Activated T-cell treated with anti-CD3 and anti-CD28 coated beads, Interleukin-2, amount 50 U/mL, for 72 hours (primary cell): ENCODE measurements at regions not wholly inside any gene's neighbourhood (a gene's known extent, or its start where the extent isn't known, plus 50 kb on each side); places are given as distances from the start of the nearest gene placed in this dataset.

Experiments
- ATAC-seq, 2 donors: fragments of 150-1000 bp; cut with Tn5 transposase; replicated peaks in 1 of 2; 2 replicates each; pipeline ENCODE4 v1.10.0; 2021; ENCODE audit warnings: moderate library complexity in 2 of 2, mild to moderate bottlenecking in 1 of 2
- DNase-seq, 2 donors: peaks; one replicate each; pipeline ENCODE4 v3.0.0; 2021 to 2022; ENCODE audit warnings: mixed read lengths in 1 of 2
- H3K27ac Mint-ChIP-seq: one replicate; pipeline ENCODE4 v1.8.0; 2022; ENCODE audit warnings: mild to moderate bottlenecking, moderate library complexity, mixed read lengths
- H3K27me3 Mint-ChIP-seq: one replicate; pipeline ENCODE4 v1.8.0; 2022; ENCODE audit warnings: low read depth, mixed read lengths
- H3K36me3 Mint-ChIP-seq, 2 donors: one replicate each; pipeline ENCODE4 v1.8.0; 2022; ENCODE audit warnings: mixed read lengths in 2 of 2, mild to moderate bottlenecking in 1 of 2; ENCODE audit not compliant: insufficient read depth in 2 of 2
- H3K4me1 Mint-ChIP-seq: one replicate; pipeline ENCODE4 v1.8.0; 2022; ENCODE audit warnings: low read depth, mixed read lengths
- H3K4me3 Mint-ChIP-seq, 2 donors: one replicate each; pipeline ENCODE4 v1.8.0; 2022; ENCODE audit warnings: mild to moderate bottlenecking in 2 of 2, mixed read lengths in 2 of 2, moderate library complexity in 2 of 2
- H3K9me3 Mint-ChIP-seq, 2 donors: one replicate each; pipeline ENCODE4 v1.8.0; 2022; ENCODE audit warnings: mixed read lengths in 2 of 2

GRCh38 chr13:33932769-33933406 is 114.9 kb downstream of the RFC3 start:
- H3K4me3 Mint-ChIP-seq: no peak overlapping the region

GRCh38 chr13:33933810-33934209 is 115.9 kb downstream of the RFC3 start:
- no peak for DNase-seq
- no peaks in the 10 kb centered on the region for H3K27me3 Mint-ChIP-seq
- H3K27ac Mint-ChIP-seq: no peak overlapping the region
- H3K4me1 Mint-ChIP-seq: no peaks in the 10 kb centered on the region
- no peak for ATAC-seq
- no peaks in the 10 kb centered on the region for H3K36me3 Mint-ChIP-seq
- H3K9me3 Mint-ChIP-seq: no peaks in the 10 kb centered on the region
- H3K4me3 Mint-ChIP-seq: no peak overlapping the region

More at GRCh38 chr13:33932769-33933406, 114.9 kb downstream of the RFC3 start:
- Mint-ChIP-seq H3K27me3 (no peaks in the 10 kb centered on the region), H3K36me3 (no peaks in the 10 kb centered on the region), H3K4me1 (no peaks in the 10 kb centered on the region), H3K9me3 (no peaks in the 10 kb centered on the region), H3K27ac (no peak overlapping the region)
- DNase-seq (no peak), ATAC-seq (no peak)

GRCh38 chr13:33934343-33934742 is 116.4 kb downstream of the RFC3 start:
- no peaks in the 10 kb centered on the region for H3K4me1 Mint-ChIP-seq
- H3K4me3 Mint-ChIP-seq: no peak overlapping the region
- no peaks in the 10 kb centered on the region for H3K27me3 Mint-ChIP-seq
- no peaks in the 10 kb centered on the region for H3K9me3 Mint-ChIP-seq
- ATAC-seq (no peak), DNase-seq (no peak)
- no peak overlapping the region for H3K27ac Mint-ChIP-seq
- no peaks in the 10 kb centered on the region for H3K36me3 Mint-ChIP-seq

- no peak overlapping the region for H3K27ac Mint-ChIP-seq
- no peaks in the 10 kb centered on the region for H3K4me1 Mint-ChIP-seq
- no peaks in the 10 kb centered on the region for H3K9me3 Mint-ChIP-seq
- no peak overlapping the region for H3K4me3 Mint-ChIP-seq
- ATAC-seq: no peak
- no peaks in the 10 kb centered on the region for H3K36me3 Mint-ChIP-seq
- H3K27me3 Mint-ChIP-seq: no peaks in the 10 kb centered on the region
- no peak for DNase-seq
These were observed 117.0 kb downstream of the RFC3 start for GRCh38 chr13:33934951-33935371.

GRCh38 chr13:33935969-33936368 is 118.0 kb downstream of the RFC3 start:
- no peak for DNase-seq
- no peak overlapping the region for H3K4me3 Mint-ChIP-seq
- no peaks in the 10 kb centered on the region for H3K4me1 Mint-ChIP-seq
- no peak overlapping the region for H3K27ac Mint-ChIP-seq
- no peaks in the 10 kb centered on the region for H3K9me3 Mint-ChIP-seq
- H3K36me3 Mint-ChIP-seq: no peaks in the 10 kb centered on the region
- no peak for ATAC-seq
- H3K27me3 Mint-ChIP-seq: no peaks in the 10 kb centered on the region

GRCh38 chr13:33937373-33938098 is 119.6 kb downstream of the RFC3 start:
- Mint-ChIP-seq H3K4me1 (no peaks in the 10 kb centered on the region), H3K9me3 (no peaks in the 10 kb centered on the region), H3K27ac (no peak overlapping the region), H3K27me3 (no peaks in the 10 kb centered on the region), H3K4me3 (no peak overlapping the region), H3K36me3 (no peaks in the 10 kb centered on the region)
- ATAC-seq (no peak), DNase-seq (no peak)

GRCh38 chr13:33940256-33940655 is 122.3 kb downstream of the RFC3 start:
- Mint-ChIP-seq H3K4me1 (no peaks in the 10 kb centered on the region), H3K9me3 (no peaks in the 10 kb centered on the region), H3K4me3 (no peak overlapping the region), H3K27me3 (no peaks in the 10 kb centered on the region), H3K36me3 (no peaks in the 10 kb centered on the region), H3K27ac (no peak overlapping the region)
- DNase-seq: no peak
- ATAC-seq: no peak

GRCh38 chr13:33940898-33941297 is 122.9 kb downstream of the RFC3 start:
- DNase-seq (no peak), ATAC-seq (no peak)
- H3K27me3 Mint-ChIP-seq: no peaks in the 10 kb centered on the region
- no peaks in the 10 kb centered on the region for H3K9me3 Mint-ChIP-seq
- no peak overlapping the region for H3K27ac Mint-ChIP-seq
- H3K36me3 Mint-ChIP-seq: no peaks in the 10 kb centered on the region
- H3K4me1 Mint-ChIP-seq: no peaks in the 10 kb centered on the region
- no peak overlapping the region for H3K4me3 Mint-ChIP-seq

- H3K27ac Mint-ChIP-seq: no peak overlapping the region
- ATAC-seq (no peak), DNase-seq (no peak)
- no peaks in the 10 kb centered on the region for H3K4me1 Mint-ChIP-seq
- no peak overlapping the region for H3K4me3 Mint-ChIP-seq
- peaks cover 0 to 5% of the 10 kb centered on the region in 2 donors for H3K9me3 Mint-ChIP-seq
- H3K36me3 Mint-ChIP-seq: peaks cover 0 to 4% of the 10 kb centered on the region in 2 donors
- H3K27me3 Mint-ChIP-seq: no peaks in the 10 kb centered on the region
These were observed 127.5 kb downstream of the RFC3 start for GRCh38 chr13:33945477-33945876.

- Mint-ChIP-seq H3K4me1 (no peaks in the 10 kb centered on the region), H3K4me3 (no peak overlapping the region), H3K9me3 (no peaks in the 10 kb centered on the region), H3K27me3 (no peaks in the 10 kb centered on the region), H3K27ac (no peak overlapping the region), H3K36me3 (no peaks in the 10 kb centered on the region)
- DNase-seq (no peak), ATAC-seq (no peak)
These were observed 135.3 kb downstream of the RFC3 start for GRCh38 chr13:33953203-33953602.

GRCh38 chr13:33953781-33954180 is 135.8 kb downstream of the RFC3 start:
- no peaks in the 10 kb centered on the region for H3K4me1 Mint-ChIP-seq
- H3K4me3 Mint-ChIP-seq: no peak overlapping the region
- H3K27ac Mint-ChIP-seq: no peak overlapping the region
- no peaks in the 10 kb centered on the region for H3K36me3 Mint-ChIP-seq
- H3K9me3 Mint-ChIP-seq: no peaks in the 10 kb centered on the region
- no peaks in the 10 kb centered on the region for H3K27me3 Mint-ChIP-seq
- ATAC-seq (no peak), DNase-seq (no peak)

GRCh38 chr13:33956346-33956745 is 138.4 kb downstream of the RFC3 start:
- ATAC-seq (no peak), DNase-seq (no peak)
- no peaks in the 10 kb centered on the region for H3K9me3 Mint-ChIP-seq
- H3K27ac Mint-ChIP-seq: no peak overlapping the region
- H3K4me3 Mint-ChIP-seq: no peak overlapping the region
- no peaks in the 10 kb centered on the region for H3K4me1 Mint-ChIP-seq
- no peaks in the 10 kb centered on the region for H3K27me3 Mint-ChIP-seq
- no peaks in the 10 kb centered on the region for H3K36me3 Mint-ChIP-seq

GRCh38 chr13:33957497-33957905 is 139.6 kb downstream of the RFC3 start:
- Mint-ChIP-seq H3K27me3 (no peaks in the 10 kb centered on the region), H3K36me3 (no peaks in the 10 kb centered on the region), H3K27ac (no peak overlapping the region), H3K4me1 (no peaks in the 10 kb centered on the region), H3K9me3 (no peaks in the 10 kb centered on the region), H3K4me3 (no peak overlapping the region)
- no peak for DNase-seq
- ATAC-seq: no peak

- Mint-ChIP-seq H3K4me1 (no peaks in the 10 kb centered on the region), H3K9me3 (no peaks in the 10 kb centered on the region), H3K36me3 (no peaks in the 10 kb centered on the region), H3K27me3 (no peaks in the 10 kb centered on the region), H3K27ac (no peak overlapping the region), H3K4me3 (no peak overlapping the region)
- no peak for DNase-seq
- no peak for ATAC-seq
These were observed 141.0 kb downstream of the RFC3 start for GRCh38 chr13:33958964-33959363.
